ENCODE measurements at regions not wholly inside any gene's neighbourhood (a gene's known extent, or its start where the extent isn't known, plus 50 kb on each side); places are given as distances from the start of the nearest gene placed in this dataset.

- Histone ChIP-seq H4K20me1 (replicated peaks; ENCODE audit: control insufficient read depth, insufficient read depth, low read length) (no peaks in the 10 kb centered on the region), H3K27ac (ENCODE audit: extremely low read depth, low read depth, low read length) (no peak overlapping the region), H3K9ac (ENCODE audit: insufficient read depth in 1 of 2, low read depth in 2 of 2, low read length in 2 of 2) (no peak overlapping the region), H3K79me2 (ENCODE audit: control insufficient read depth, insufficient read depth, low read length) (no peaks in the 10 kb centered on the region), H3K4me2 (ENCODE audit: insufficient read depth, low read length) (no peak overlapping the region), H3K27me3 (ENCODE audit: control insufficient read depth in 2 of 2, insufficient read depth in 2 of 2, low read length in 2 of 2) (no peaks in the 10 kb centered on the region), H2AFZ (ENCODE audit: low read depth, low read length) (peak overlapping the region; percentile 10; the same call in 1 of the 2 replicates), H3K36me3 (ENCODE audit: control insufficient read depth, insufficient read depth, low read length) (no peaks in the 10 kb centered on the region), H3K4me3 (no peak overlapping the region), H3K9me3 (replicated peaks; ENCODE audit: control insufficient read depth, insufficient read depth, low read depth, low read length) (no peaks in the 10 kb centered on the region), H3K4me1 (replicated peaks in 1 of 2; ENCODE audit: control insufficient read depth in 2 of 2, insufficient read depth in 2 of 2, low read length in 2 of 2) (peaks cover 4 to 49% of the 10 kb centered on the region in 2 experiments; a peak in 4 of 5 replicates), H3K9me1 (ENCODE audit: control insufficient read depth, insufficient read depth, low read length) (no peaks in the 10 kb centered on the region)
- intact Hi-C loops (cut with micrococcal nuclease), result loop anchor here (5.0 kb wide), 1 partner anchor 93 kb away; the partner anchor contains the start of gene PHLDA1
- FAIRE-seq (no peak), DNase-seq (ENCODE audit: extremely low read depth in 1 of 4, low spot score in 3 of 4) (no peak), ATAC-seq (no peak)
- 68% methylated on average over 5 of the region's 5 CpGs for WGBS (ENCODE audit: insufficient coverage, low coverage, missing lambda C conversion rate)
- in situ Hi-C loops (cut with MboI), result no loop called here
- CTCF ChIA-PET (ENCODE audit: low intra/inter-chr PET ratio), result no interaction called here
- no TSS peak for BruUV-seq (replicated peaks)
- no peak for TF ChIP-seq ZNF41 (CRISPR knock-in tag; conservative IDR thresholded peaks at IDR 0.05)
- TF ChIP-seq FOS (IDR thresholded peaks at IDR 0.05; ENCODE audit: extremely low read depth, insufficient read length), result no peak
- TF ChIP-seq MYNN (IDR thresholded peaks at IDR 0.05), result no peak
- no peak for TF ChIP-seq MYNN (CRISPR knock-in tag; IDR thresholded peaks at IDR 0.05)
- no peak for TF ChIP-seq HNRNPUL1 (IDR thresholded peaks at IDR 0.05; ENCODE audit: low read length)
- no peak for TF ChIP-seq SMAD4 (CRISPR knock-in tag; conservative IDR thresholded peaks at IDR 0.05)
- TF ChIP-seq MLLT1 (IDR thresholded peaks at IDR 0.05), result peak in 1 of 2 experiments; percentile 37; a peak in 1 of 4 replicates
- TF ChIP-seq OTX1 (CRISPR knock-in tag; IDR thresholded peaks at IDR 0.05), result no peak
- peak; percentile 29; the same call in 1 of the 2 replicates for TF ChIP-seq ZNF512 (tag; IDR thresholded peaks at IDR 0.05)
- TF ChIP-seq, protein P1, sequence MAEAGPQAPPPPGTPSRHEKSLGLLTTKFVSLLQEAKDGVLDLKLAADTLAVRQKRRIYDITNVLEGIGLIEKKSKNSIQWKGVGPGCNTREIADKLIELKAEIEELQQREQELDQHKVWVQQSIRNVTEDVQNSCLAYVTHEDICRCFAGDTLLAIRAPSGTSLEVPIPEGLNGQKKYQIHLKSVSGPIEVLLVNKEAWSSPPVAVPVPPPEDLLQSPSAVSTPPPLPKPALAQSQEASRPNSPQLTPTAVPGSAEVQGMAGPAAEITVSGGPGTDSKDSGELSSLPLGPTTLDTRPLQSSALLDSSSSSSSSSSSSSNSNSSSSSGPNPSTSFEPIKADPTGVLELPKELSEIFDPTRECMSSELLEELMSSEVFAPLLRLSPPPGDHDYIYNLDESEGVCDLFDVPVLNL (CRISPR knock-in tag; IDR thresholded peaks at IDR 0.05; ENCODE audit: low read depth), result no peak
- POLR2A ChIA-PET, result no interaction called here
Observed at GRCh38 chr12:75939016-75939642, 92.4 kb downstream of the PHLDA1 start.
